ENCODE measurements at regions not wholly inside any gene's neighbourhood (a gene's known extent, or its start where the extent isn't known, plus 50 kb on each side); places are given as distances from the start of the nearest gene placed in this dataset.

- Histone ChIP-seq H3K4me1 (ENCODE audit: control insufficient read depth, insufficient read depth, low read length) (no peaks in the 10 kb centered on the region), H3K27ac (ENCODE audit: extremely low read depth, low read depth, low read length) (no peak overlapping the region), H3K36me3 (ENCODE audit: control insufficient read depth in 2 of 2, insufficient read depth in 1 of 2, low read length in 2 of 2) (no peaks in the 10 kb centered on the region), H3K9me3 (ENCODE audit: control insufficient read depth, insufficient read depth, low read depth, low read length) (no peaks in the 10 kb centered on the region), H3K4me3 (ENCODE audit: low read depth, low read length) (no peak overlapping the region)
- CTCF ChIA-PET, result no interaction called here
- POLR2A ChIA-PET, result no interaction called here
- TF ChIP-seq ZBTB48 (tag by site-specific recombination; IDR thresholded peaks at IDR 0.05), result no peak
These were observed 943.7 kb downstream of the EFNA5 start for GRCh38 chr5:106727071-106727470.

GRCh38 chr5:106720367-106720766 lies 950.4 kb downstream of the EFNA5 start:
- ChIA-PET POLR2A (no interaction called here), CTCF (no interaction called here)
- no peak overlapping the region for H3K4me3 ChIP-seq (ENCODE audit: low read depth, low read length)

GRCh38 chr5:106699796-106700195 lies 970.9 kb downstream of the EFNA5 start:
- no peak overlapping the region for H3K4me3 ChIP-seq (ENCODE audit: low read depth, low read length)
- CTCF ChIA-PET, result no interaction called here
- no peaks in the 10 kb centered on the region for H3K4me1 ChIP-seq (ENCODE audit: control insufficient read depth, insufficient read depth, low read length)
- no peaks in the 10 kb centered on the region for H3K36me3 ChIP-seq (ENCODE audit: control insufficient read depth in 2 of 2, insufficient read depth in 1 of 2, low read length in 2 of 2)
- TF ChIP-seq ZBTB20 (tag by site-specific recombination; IDR thresholded peaks at IDR 0.05), result no peak
- TF ChIP-seq ZNF416 (tag by site-specific recombination; IDR thresholded peaks at IDR 0.05), result no peak
- no peak for TF ChIP-seq KLF1 (tag by site-specific recombination; IDR thresholded peaks at IDR 0.05)
- TF ChIP-seq ZNF280C (tag by site-specific recombination; IDR thresholded peaks at IDR 0.05), result no peak
- no peak overlapping the region for H3K27ac ChIP-seq (ENCODE audit: extremely low read depth, low read depth, low read length)
- no peaks in the 10 kb centered on the region for H3K9me3 ChIP-seq (ENCODE audit: control insufficient read depth, insufficient read depth, low read depth, low read length)
- POLR2A ChIA-PET, result no interaction called here

More at GRCh38 chr5:106720367-106720766, 950.4 kb downstream of the EFNA5 start:
- H3K36me3 ChIP-seq (ENCODE audit: control insufficient read depth in 2 of 2, insufficient read depth in 1 of 2, low read length in 2 of 2), result no peaks in the 10 kb centered on the region
- no peaks in the 10 kb centered on the region for H3K9me3 ChIP-seq (ENCODE audit: control insufficient read depth, insufficient read depth, low read depth, low read length)
- H3K27ac ChIP-seq (ENCODE audit: extremely low read depth, low read depth, low read length), result no peak overlapping the region
- TF ChIP-seq ZNF518A (tag by site-specific recombination; conservative IDR thresholded peaks at IDR 0.05; ENCODE audit: low read depth) (no peak), GLIS2 (tag by site-specific recombination; IDR thresholded peaks at IDR 0.05) (no peak), ZNF513 (tag by site-specific recombination; IDR thresholded peaks at IDR 0.05) (no peak), MYNN (tag by site-specific recombination; IDR thresholded peaks at IDR 0.05; ENCODE audit: borderline replicate concordance) (no peak), ZNF560 (tag by site-specific recombination; IDR thresholded peaks at IDR 0.05; ENCODE audit: borderline replicate concordance) (no peak), ZNF701 (tag by site-specific recombination; IDR thresholded peaks at IDR 0.05) (no peak), ZSCAN16 (tag by site-specific recombination; IDR thresholded peaks at IDR 0.05) (no peak), ZNF510 (tag by site-specific recombination; IDR thresholded peaks at IDR 0.05; ENCODE audit: insufficient replicate concordance) (no peak), MZF1 (tag by site-specific recombination; IDR thresholded peaks at IDR 0.05; ENCODE audit: borderline replicate concordance) (no peak)
- no peaks in the 10 kb centered on the region for H3K4me1 ChIP-seq (ENCODE audit: control insufficient read depth, insufficient read depth, low read length)

Measured in HEK293 (cell line).